Trophoblast cell (in vitro differentiated cells and primary cell): ENCODE measurements at regions not wholly inside any gene's neighbourhood (a gene's known extent, or its start where the extent isn't known, plus 50 kb on each side); places are given as distances from the start of the nearest gene placed in this dataset.

Experiments
- DNase-seq, 2 donors: peaks; one replicate each; pipeline ENCODE4 v3.0.0-alpha.2; 2016
- H2AFZ ChIP-seq: 2 replicates; pipeline ENCODE4 v1.6.1; 2013; ENCODE audit warnings: low read length, moderate library complexity, mild to moderate bottlenecking; ENCODE audit not compliant: insufficient read depth, poor library complexity
- H2AK5ac ChIP-seq: 2 replicates; pipeline ENCODE4 v1.6.1; 2013; ENCODE audit warnings: mild to moderate bottlenecking, low read length
- H2BK120ac ChIP-seq: 2 replicates; pipeline ENCODE4 v1.6.1; 2013; ENCODE audit warnings: low read length, mild to moderate bottlenecking, moderate library complexity; ENCODE audit not compliant: insufficient read depth, poor library complexity
- H2BK12ac ChIP-seq: 2 replicates; pipeline ENCODE4 v1.6.1; 2013; ENCODE audit warnings: mild to moderate bottlenecking, low read length, moderate library complexity
- H2BK5ac ChIP-seq: 2 replicates; pipeline ENCODE4 v1.6.1; 2013; ENCODE audit warnings: low read length, low read depth, moderate library complexity, mild to moderate bottlenecking; ENCODE audit not compliant: poor library complexity
- H3K14ac ChIP-seq: 2 replicates; pipeline ENCODE4 v1.6.1; 2013; ENCODE audit warnings: mild to moderate bottlenecking, low read length
- H3K18ac ChIP-seq: 2 replicates; pipeline ENCODE4 v1.6.1; 2013; ENCODE audit warnings: mild to moderate bottlenecking, low read length
- H3K23ac ChIP-seq: 2 replicates; pipeline ENCODE4 v1.6.1; 2013; ENCODE audit warnings: low read length
- H3K27ac ChIP-seq: 2 replicates; pipeline ENCODE4 v1.5.1; 2013; ENCODE audit warnings: low read depth, mild to moderate bottlenecking, inconsistent platforms, low read length, moderate library complexity
- H3K27me3 ChIP-seq: 2 replicates; pipeline ENCODE4 v1.6.1; 2013; ENCODE audit warnings: inconsistent platforms, mild to moderate bottlenecking, low read length, moderate library complexity; ENCODE audit not compliant: insufficient read depth
- H3K36me3 ChIP-seq, 2 experiments: 1 replicate in 1 of 2; 2 replicates in 1 of 2; pipeline ENCODE4 v1.6.1; 2013; ENCODE audit warnings: low read length in 2 of 2, mild to moderate bottlenecking in 2 of 2, moderate library complexity in 1 of 2; ENCODE audit not compliant: insufficient read depth in 2 of 2, control insufficient read depth in 1 of 2
- H3K4ac ChIP-seq: 2 replicates; pipeline ENCODE4 v1.6.1; 2013; ENCODE audit warnings: low read depth, mild to moderate bottlenecking, low read length, moderate library complexity
- H3K4me1 ChIP-seq, 2 experiments: 1 replicate in 1 of 2; 2 replicates in 1 of 2; pipeline ENCODE4 v1.6.1; 2013; ENCODE audit warnings: low read length in 2 of 2, mild to moderate bottlenecking in 2 of 2, moderate library complexity in 1 of 2; ENCODE audit not compliant: insufficient read depth in 2 of 2, control insufficient read depth in 1 of 2
- H3K4me2 ChIP-seq: 2 replicates; pipeline ENCODE4 v1.6.1; 2013; ENCODE audit warnings: inconsistent platforms, mild to moderate bottlenecking, low read length, moderate library complexity
- H3K4me3 ChIP-seq: 2 replicates; pipeline ENCODE4 v1.5.1; 2013; ENCODE audit warnings: mild to moderate bottlenecking, low read depth, low read length, inconsistent platforms
- H3K79me1 ChIP-seq: one replicate; pipeline ENCODE4 v1.6.1; 2013; ENCODE audit warnings: low read length
- H3K79me2 ChIP-seq: 2 replicates; pipeline ENCODE4 v1.6.1; 2013; ENCODE audit warnings: low read length, mild to moderate bottlenecking; ENCODE audit not compliant: control insufficient read depth, insufficient read depth, poor library complexity
- H3K9ac ChIP-seq: 2 replicates; pipeline ENCODE4 v1.6.1; 2013; ENCODE audit warnings: mild to moderate bottlenecking, low read length
- H3K9me3 ChIP-seq: 2 replicates; pipeline ENCODE4 v1.6.1; 2013; ENCODE audit warnings: low read depth, mild to moderate bottlenecking, control low read depth, inconsistent platforms, low read length; ENCODE audit not compliant: insufficient read depth
- H4K12ac ChIP-seq: 2 replicates; pipeline ENCODE4 v1.6.1; 2013; ENCODE audit warnings: low read depth, mild to moderate bottlenecking, low read length, moderate library complexity
- H4K8ac ChIP-seq: 2 replicates; pipeline ENCODE4 v1.6.1; 2013; ENCODE audit warnings: low read depth, mild to moderate bottlenecking, low read length, moderate library complexity
- H4K91ac ChIP-seq: one replicate; pipeline ENCODE4 v1.6.1; 2013; ENCODE audit warnings: low read depth, mild to moderate bottlenecking, low read length, moderate library complexity
- WGBS: extraction: QIAGEN DNeasy Blood & Tissue Kit; methylation state at CpG from one replicate; pipeline ENCODE4 v1.1.7; 2013; ENCODE audit warnings: missing lambda C conversion rate; ENCODE audit not compliant: insufficient read length, insufficient coverage; ENCODE audit errors: extremely low coverage; 5-methylcytosine and 5-hydroxymethylcytosine counted together

DNA sequence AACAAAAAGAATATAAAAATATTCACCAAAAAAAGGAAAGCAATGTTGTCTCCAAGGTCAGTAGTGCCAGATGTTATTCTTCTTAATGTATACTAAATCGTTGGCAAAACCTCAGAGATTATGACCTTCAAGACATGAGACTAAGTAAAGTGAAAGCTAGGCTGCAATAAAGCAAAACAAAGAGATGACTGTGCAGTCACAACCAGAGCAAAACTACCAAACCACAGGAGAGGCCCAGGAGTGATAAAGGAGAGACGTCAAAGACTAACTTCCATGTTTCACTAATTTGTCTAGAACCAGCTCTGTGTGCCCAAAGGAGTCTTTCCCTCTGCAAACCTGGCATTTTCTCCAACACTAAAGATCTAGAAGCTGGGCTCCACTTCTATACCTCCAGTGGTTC is 155.9 kb upstream of the POU3F2 start:
- Histone ChIP-seq H3K9ac (no peak overlapping the region), H4K8ac (no peak overlapping the region), H3K4ac (no peak overlapping the region), H2BK5ac (no peak overlapping the region), H3K14ac (no peak overlapping the region), H2AFZ (no peak overlapping the region), H3K79me1 (no peaks in the 10 kb centered on the region), H3K79me2 (no peaks in the 10 kb centered on the region), H2BK120ac (no peak overlapping the region), H3K4me2 (no peak overlapping the region), H4K91ac (no peak overlapping the region), H2AK5ac (no peak overlapping the region), H3K4me3 (no peak overlapping the region), H3K23ac (no peak overlapping the region), H4K12ac (no peak overlapping the region), H3K9me3 (no peaks in the 10 kb centered on the region), H3K36me3 (no peaks in the 10 kb centered on the region), H3K4me1 (no peaks in the 10 kb centered on the region), H3K27ac (no peak overlapping the region), H3K27me3 (no peaks in the 10 kb centered on the region), H2BK12ac (no peak overlapping the region), H3K18ac (no peak overlapping the region)
- WGBS, result no CpG with 5 or more reads among the region's 2 CpGs
- DNase-seq, result no peak

DNA sequence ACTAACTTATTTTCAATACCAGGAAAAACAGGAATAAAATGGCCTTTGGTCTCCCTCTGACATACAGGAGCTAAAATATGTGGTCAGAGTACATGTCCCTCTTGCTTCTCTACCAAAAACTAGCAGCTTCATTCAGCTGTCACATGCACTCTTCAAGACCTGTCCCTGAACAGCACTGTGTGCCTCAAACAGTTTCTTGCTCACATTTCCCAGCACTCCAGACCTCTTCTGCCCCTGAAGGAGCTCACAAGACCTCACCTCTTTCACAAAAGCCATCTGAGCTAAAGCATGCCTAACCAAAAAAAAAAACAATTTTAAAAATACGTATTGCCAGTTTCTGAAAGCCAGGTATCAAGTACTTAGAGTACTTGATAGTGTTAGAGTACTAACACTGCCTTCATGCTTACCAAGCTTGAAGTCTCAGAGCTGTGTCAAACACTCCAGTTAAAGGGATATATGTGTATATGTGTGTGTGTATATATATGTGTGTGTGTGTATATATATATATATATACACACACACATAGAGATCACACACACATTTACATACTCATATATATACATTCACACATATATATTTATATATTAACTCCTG is 148.3 kb upstream of the POU3F2 start:
- Histone ChIP-seq H2BK120ac (no peak overlapping the region), H2AFZ (no peak overlapping the region), H3K36me3 (no peaks in the 10 kb centered on the region), H4K91ac (no peak overlapping the region), H2BK12ac (no peak overlapping the region), H3K4ac (no peak overlapping the region), H2AK5ac (no peak overlapping the region), H3K79me1 (no peaks in the 10 kb centered on the region), H3K27ac (no peak overlapping the region), H4K12ac (no peak overlapping the region), H3K23ac (no peak overlapping the region), H3K9me3 (no peaks in the 10 kb centered on the region), H3K4me3 (no peak overlapping the region), H3K4me2 (no peak overlapping the region), H3K14ac (no peak overlapping the region), H3K18ac (no peak overlapping the region), H3K9ac (no peak overlapping the region), H3K79me2 (no peaks in the 10 kb centered on the region), H2BK5ac (no peak overlapping the region), H3K27me3 (no peaks in the 10 kb centered on the region), H4K8ac (no peak overlapping the region), H3K4me1 (no peaks in the 10 kb centered on the region)
- no peak for DNase-seq
- WGBS, result no CpG with 5 or more reads among the region's 1 CpG

DNA sequence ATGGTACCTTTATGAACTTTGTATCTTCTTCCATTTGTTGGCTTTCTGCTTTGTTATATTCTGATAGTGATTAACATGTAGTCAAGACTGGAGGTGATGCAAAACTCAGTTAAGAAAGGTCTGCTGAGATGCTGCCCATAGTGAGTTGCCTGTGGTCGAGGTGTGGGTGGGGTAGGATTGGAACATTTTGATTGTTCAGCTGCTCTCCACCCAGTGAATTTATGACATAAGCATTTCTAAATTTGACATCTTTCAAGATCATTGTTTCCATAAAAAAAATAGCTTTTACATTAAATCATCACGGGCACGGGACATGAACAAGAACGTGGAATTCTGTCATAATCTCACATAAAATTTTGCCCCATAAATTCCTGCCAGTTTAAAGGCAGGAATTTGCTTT is 146.6 kb upstream of the POU3F2 start:
- no peaks in the 10 kb centered on the region for H3K79me1 ChIP-seq
- no peak overlapping the region for H2AK5ac ChIP-seq
- no peak overlapping the region for H3K9ac ChIP-seq
- H3K27me3 ChIP-seq, result no peaks in the 10 kb centered on the region
- no peak for DNase-seq
- no peak overlapping the region for H2BK5ac ChIP-seq
- H3K27ac ChIP-seq, result no peak overlapping the region
- no peak overlapping the region for H3K4ac ChIP-seq
- H3K18ac ChIP-seq, result no peak overlapping the region
- H3K4me1 ChIP-seq, result no peaks in the 10 kb centered on the region
- WGBS, result no CpG with 5 or more reads among the region's 4 CpGs
- no peak overlapping the region for H3K4me3 ChIP-seq
- no peak overlapping the region for H2BK120ac ChIP-seq
- H3K79me2 ChIP-seq, result no peaks in the 10 kb centered on the region
- no peak overlapping the region for H3K4me2 ChIP-seq
- H2BK12ac ChIP-seq, result no peak overlapping the region
- no peak overlapping the region for H3K14ac ChIP-seq
- H4K91ac ChIP-seq, result no peak overlapping the region
- H3K9me3 ChIP-seq, result no peaks in the 10 kb centered on the region
- no peak overlapping the region for H3K23ac ChIP-seq
- H4K12ac ChIP-seq, result no peak overlapping the region
- H4K8ac ChIP-seq, result no peak overlapping the region
- no peak overlapping the region for H2AFZ ChIP-seq
- H3K36me3 ChIP-seq, result no peaks in the 10 kb centered on the region

DNA sequence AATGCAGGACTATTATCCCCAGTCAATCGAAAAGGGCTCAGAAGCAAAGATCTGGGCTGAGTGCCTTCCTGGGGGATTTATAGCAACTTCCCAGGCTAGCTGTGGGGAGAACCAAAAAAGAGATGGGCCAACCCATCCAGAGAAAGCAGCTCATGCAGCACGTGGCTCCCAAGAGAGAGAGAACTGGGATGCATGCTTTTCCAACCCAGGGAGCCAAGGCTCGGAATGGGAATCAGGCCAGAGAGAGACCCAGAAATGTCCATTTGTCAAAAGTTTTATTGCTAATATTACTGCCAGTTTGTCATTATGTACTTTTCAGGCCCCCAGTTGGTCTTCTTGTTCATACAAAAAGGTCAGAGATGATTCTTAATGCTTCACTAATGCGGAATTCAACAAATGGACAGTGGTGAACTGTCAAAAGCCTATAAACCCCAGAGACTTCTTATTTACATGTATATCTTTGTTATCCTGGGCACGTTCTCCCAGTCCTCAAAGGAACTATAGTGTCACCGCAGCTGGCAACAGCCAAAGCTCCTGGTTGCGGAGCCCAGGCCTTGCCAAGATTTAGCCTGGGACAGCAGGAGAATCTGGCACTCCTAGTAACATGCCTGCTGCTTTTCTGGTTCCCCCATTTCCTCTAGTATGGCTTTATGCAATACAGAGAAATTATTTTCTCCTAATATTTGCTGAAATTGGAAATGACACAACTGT is 139.1 kb upstream of the POU3F2 start:
- no CpG with 5 or more reads among the region's 7 CpGs for WGBS
- no peak overlapping the region for H3K23ac ChIP-seq

More for the DNA sequence above, 139.1 kb upstream of the POU3F2 start:
- H3K79me2 ChIP-seq, result no peaks in the 10 kb centered on the region
- no peak overlapping the region for H3K4ac ChIP-seq
- no peak overlapping the region for H2BK120ac ChIP-seq
- DNase-seq, result no peak
- H3K27ac ChIP-seq, result no peak overlapping the region
- no peak overlapping the region for H3K9ac ChIP-seq
- no peak overlapping the region for H4K91ac ChIP-seq
- H3K9me3 ChIP-seq, result no peaks in the 10 kb centered on the region
- H2AFZ ChIP-seq, result no peak overlapping the region
- no peak overlapping the region for H4K12ac ChIP-seq
- no peak overlapping the region for H2BK12ac ChIP-seq
- no peak overlapping the region for H3K18ac ChIP-seq
- no peak overlapping the region for H2AK5ac ChIP-seq
- no peaks in the 10 kb centered on the region for H3K36me3 ChIP-seq
- H2BK5ac ChIP-seq, result no peak overlapping the region
- H3K4me2 ChIP-seq, result no peak overlapping the region
- H4K8ac ChIP-seq, result no peak overlapping the region
- H3K27me3 ChIP-seq, result no peaks in the 10 kb centered on the region
- no peak overlapping the region for H3K14ac ChIP-seq
- H3K4me3 ChIP-seq, result no peak overlapping the region
- H3K4me1 ChIP-seq, result no peaks in the 10 kb centered on the region
- H3K79me1 ChIP-seq, result no peaks in the 10 kb centered on the region
